ENCODE measurements at regions not wholly inside any gene's neighbourhood (a gene's known extent, or its start where the extent isn't known, plus 50 kb on each side); places are given as distances from the start of the nearest gene placed in this dataset.
"Not testable (repeated sequence)": the region's sequence is repeated elsewhere in the genome, so short reads cannot be mapped to it uniquely, and the experiment has no call there.

DNA sequence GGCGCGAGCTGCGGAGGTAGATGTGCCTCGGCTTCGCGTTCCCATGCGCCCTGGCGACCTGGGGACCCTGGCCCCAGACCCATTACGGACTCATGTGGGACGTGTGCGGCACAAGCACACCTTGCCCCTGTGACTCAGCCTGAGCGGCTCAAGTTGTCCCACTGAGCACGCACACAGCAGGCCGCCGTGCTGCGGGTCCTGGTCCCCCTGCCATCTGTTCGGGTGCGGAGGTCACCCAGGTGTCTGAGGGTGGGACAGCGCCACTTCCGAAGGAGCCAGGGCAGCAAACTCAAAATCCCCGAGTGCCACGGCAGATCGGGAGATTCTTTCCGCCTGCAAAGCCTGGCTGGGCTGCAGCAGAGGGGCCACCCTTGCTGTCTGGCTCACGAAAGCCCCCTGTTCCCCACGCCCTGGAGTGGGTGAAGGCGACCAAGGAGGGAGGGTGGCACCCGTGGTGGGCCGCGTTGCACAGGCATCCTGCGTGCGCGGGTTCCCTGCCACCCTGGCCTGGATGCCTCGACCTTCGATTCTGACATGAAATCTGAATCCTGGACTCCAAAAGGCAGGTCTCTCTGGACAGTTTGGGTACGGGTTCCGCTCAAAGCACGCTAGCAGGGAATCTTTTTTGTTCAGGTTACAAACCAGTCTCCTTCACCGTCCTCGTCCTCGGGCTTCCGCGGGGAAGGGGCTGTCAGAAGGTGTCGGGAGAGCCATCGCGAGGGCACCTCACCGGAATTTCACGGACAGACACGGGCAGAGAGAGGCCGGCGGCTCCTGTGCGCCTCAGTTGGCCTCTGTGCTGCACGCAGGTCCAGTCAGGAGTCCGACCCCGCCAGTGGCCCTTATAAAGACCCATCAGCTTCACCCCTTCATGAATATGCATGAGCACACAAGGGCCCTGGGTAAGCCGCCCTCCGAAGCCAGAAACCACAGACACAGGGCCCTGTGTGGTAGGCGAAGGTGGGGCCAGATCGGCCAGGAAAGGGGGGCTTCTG, 3926.8 kb upstream of the OR11H1 start:
- H2BK15ac ChIP-seq (ENCODE audit: low read length); H3K36me3 ChIP-seq (ENCODE audit: control insufficient read depth in 2 of 4, insufficient read depth in 4 of 4, low read length in 3 of 4); DNase-seq (ENCODE audit: low read depth in 1 of 2, low spot score in 2 of 2); H3K9ac ChIP-seq (replicated peaks in 1 of 4; ENCODE audit: extremely low read depth in 1 of 4, low read depth in 3 of 4, low read length in 3 of 4); H2BK5ac ChIP-seq (ENCODE audit: low read depth, low read length); H3K4me3 ChIP-seq (ENCODE audit: extremely low read depth in 1 of 4, insufficient read depth in 2 of 4, low read depth in 3 of 4, low read length in 4 of 4); H4K8ac ChIP-seq (ENCODE audit: extremely low read depth, insufficient read depth, low read length); H3K4me1 ChIP-seq (replicated peaks in 1 of 4; ENCODE audit: control insufficient read depth in 3 of 4, insufficient read depth in 4 of 4, low read length in 3 of 4); H3K18ac ChIP-seq (ENCODE audit: extremely low read depth, low read length); H3K23me2 ChIP-seq (ENCODE audit: low read depth, low read length); H4K5ac ChIP-seq (ENCODE audit: insufficient read length, low read depth, low read length); H2BK12ac ChIP-seq (ENCODE audit: low read depth, low read length); FAIRE-seq; H4K20me1 ChIP-seq (replicated peaks in 1 of 2; ENCODE audit: control insufficient read depth in 1 of 2, insufficient read depth in 2 of 2, low read length in 2 of 2); H2AK5ac ChIP-seq (ENCODE audit: low read depth, low read length); H2BK20ac ChIP-seq (ENCODE audit: low read length); H3K79me2 ChIP-seq (ENCODE audit: control insufficient read depth in 1 of 2, insufficient read depth in 2 of 2, low read length in 2 of 2); POLR2A ChIA-PET (ENCODE audit: partially characterized antibody); H3K4me2 ChIP-seq (ENCODE audit: insufficient read depth in 1 of 2, low read depth in 2 of 2, low read length in 2 of 2); H2AFZ ChIP-seq (ENCODE audit: low read length); H3K79me1 ChIP-seq (ENCODE audit: low read depth, low read length); H3K27ac ChIP-seq (ENCODE audit: low read depth, low read length); H3K23ac ChIP-seq (ENCODE audit: insufficient read length); H4K91ac ChIP-seq (replicated peaks; ENCODE audit: insufficient read length, low read length); CTCF ChIA-PET (ENCODE audit: partially characterized antibody); H3K14ac ChIP-seq (ENCODE audit: insufficient read length); H3K27me3 ChIP-seq (replicated peaks in 1 of 4; ENCODE audit: control insufficient read depth in 3 of 4, extremely low read depth in 1 of 4, insufficient read depth in 3 of 4, low read length in 3 of 4); H3K4ac ChIP-seq (replicated peaks; ENCODE audit: insufficient read length, low read depth, low read length); H2BK120ac ChIP-seq (replicated peaks; ENCODE audit: low read depth, low read length); H3K56ac ChIP-seq (replicated peaks; ENCODE audit: insufficient read length, low read depth, low read length): not testable (repeated sequence)
- peaks cover 64 to 73% of the 10 kb centered on the region in 2 experiments for H3K9me3 ChIP-seq (ENCODE audit: insufficient read depth in 2 of 2, low read depth in 1 of 2, low read length in 1 of 2)
- 89% methylated on average over 59 of the region's 59 CpGs; no CpG with 5 or more reads in 1 of the 2 experiments for WGBS, 2 experiments (ENCODE audit: extremely low coverage in 1 of 2, insufficient coverage in 1 of 2, insufficient read length in 1 of 2, insufficient replicate concordance in 2 of 2, low coverage in 1 of 2, low lambda C conversion rate in 2 of 2, missing lambda C conversion rate in 1 of 2)

Data from H1 (cell line).